ENCODE measurements at regions not wholly inside any gene's neighbourhood (a gene's known extent, or its start where the extent isn't known, plus 50 kb on each side); places are given as distances from the start of the nearest gene placed in this dataset.

DNA sequence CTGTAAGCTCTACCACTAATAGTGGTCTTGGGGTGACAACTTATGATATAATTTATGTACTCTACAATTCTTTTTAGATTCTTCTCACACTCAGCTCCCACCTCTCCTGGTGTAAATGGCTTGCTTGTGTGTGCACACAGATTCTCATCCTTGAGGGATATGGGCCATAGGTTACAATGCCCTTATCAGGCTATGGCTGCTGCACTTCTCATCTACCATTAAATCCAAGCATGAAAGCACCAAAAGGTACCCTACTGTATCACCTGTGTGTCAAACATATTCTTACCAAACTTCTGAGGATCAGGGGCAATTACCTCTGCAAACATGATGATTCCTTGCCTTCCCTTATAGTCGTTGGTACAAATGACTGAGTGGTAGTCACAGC lies 891.9 kb downstream of the SQOR start:
- DNase-seq (ENCODE audit: low spot score): no peak
- Histone ChIP-seq H3K36me3 (replicated peaks in 1 of 2; ENCODE audit: control insufficient read depth in 1 of 2, insufficient read depth in 2 of 2, low read length in 2 of 2) (no peaks in the 10 kb centered on the region), H3K27ac (ENCODE audit: extremely low read length, insufficient read depth, low read length) (no peak overlapping the region), H3K27me3 (ENCODE audit: control insufficient read depth in 1 of 2, insufficient read depth in 2 of 2, low read length in 2 of 2) (no peaks in the 10 kb centered on the region), H4K20me1 (ENCODE audit: insufficient read depth, low read length) (no peaks in the 10 kb centered on the region), H3K79me2 (ENCODE audit: insufficient read depth, low read length) (no peaks in the 10 kb centered on the region), H3K9me3 (ENCODE audit: low read length) (peaks cover 94% of the 10 kb centered on the region), H2AFZ (ENCODE audit: low read length) (no peak overlapping the region), H3K4me3 (replicated peaks in 1 of 3; ENCODE audit: insufficient read depth in 1 of 3, low read depth in 2 of 3, low read length in 3 of 3) (no peak overlapping the region), H3K4me2 (ENCODE audit: low read depth, low read length) (no peak overlapping the region), H3K4me1 (ENCODE audit: insufficient read depth, low read length) (no peaks in the 10 kb centered on the region), H3K9ac (ENCODE audit: insufficient read depth, low read depth, low read length) (no peak overlapping the region)
- 0% methylated on average over 1 of the region's 1 CpG for WGBS (ENCODE audit: low lambda C conversion rate)
- TF ChIP-seq ZNF816 (CRISPR knock-in tag; IDR thresholded peaks at IDR 0.05; ENCODE audit: borderline replicate concordance) (no peak), NCOA5 (CRISPR knock-in tag; IDR thresholded peaks at IDR 0.05) (no peak), ZFP36L2 (CRISPR knock-in tag; IDR thresholded peaks at IDR 0.05) (no peak), HCFC1 (IDR thresholded peaks at IDR 0.05; ENCODE audit: low read depth, low read length) (no peak), SALL2 (CRISPR knock-in tag; IDR thresholded peaks at IDR 0.05) (no peak), ZFY (CRISPR knock-in tag; IDR thresholded peaks at IDR 0.05) (no peak), ZNF138 (CRISPR knock-in tag; IDR thresholded peaks at IDR 0.05; ENCODE audit: low read depth) (no peak), SRSF1 (optimal IDR thresholded peaks at IDR 0.05; ENCODE audit: low read depth, low read length) (no peak), ZBTB20 (CRISPR knock-in tag; IDR thresholded peaks at IDR 0.05; ENCODE audit: borderline replicate concordance, low read depth) (no peak), PITX1 (CRISPR knock-in tag; IDR thresholded peaks at IDR 0.05) (no peak), ZNF253 (CRISPR knock-in tag; IDR thresholded peaks at IDR 0.05; ENCODE audit: borderline replicate concordance) (no peak)
- TF ChIP-seq, protein P1, sequence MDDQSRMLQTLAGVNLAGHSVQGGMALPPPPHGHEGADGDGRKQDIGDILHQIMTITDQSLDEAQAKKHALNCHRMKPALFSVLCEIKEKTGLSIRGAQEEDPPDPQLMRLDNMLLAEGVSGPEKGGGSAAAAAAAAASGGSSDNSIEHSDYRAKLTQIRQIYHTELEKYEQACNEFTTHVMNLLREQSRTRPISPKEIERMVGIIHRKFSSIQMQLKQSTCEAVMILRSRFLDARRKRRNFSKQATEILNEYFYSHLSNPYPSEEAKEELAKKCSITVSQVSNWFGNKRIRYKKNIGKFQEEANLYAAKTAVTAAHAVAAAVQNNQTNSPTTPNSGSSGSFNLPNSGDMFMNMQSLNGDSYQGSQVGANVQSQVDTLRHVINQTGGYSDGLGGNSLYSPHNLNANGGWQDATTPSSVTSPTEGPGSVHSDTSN (CRISPR knock-in tag; IDR thresholded peaks at IDR 0.05; ENCODE audit: borderline replicate concordance): no peak
- TF ChIP-seq, protein P2, sequence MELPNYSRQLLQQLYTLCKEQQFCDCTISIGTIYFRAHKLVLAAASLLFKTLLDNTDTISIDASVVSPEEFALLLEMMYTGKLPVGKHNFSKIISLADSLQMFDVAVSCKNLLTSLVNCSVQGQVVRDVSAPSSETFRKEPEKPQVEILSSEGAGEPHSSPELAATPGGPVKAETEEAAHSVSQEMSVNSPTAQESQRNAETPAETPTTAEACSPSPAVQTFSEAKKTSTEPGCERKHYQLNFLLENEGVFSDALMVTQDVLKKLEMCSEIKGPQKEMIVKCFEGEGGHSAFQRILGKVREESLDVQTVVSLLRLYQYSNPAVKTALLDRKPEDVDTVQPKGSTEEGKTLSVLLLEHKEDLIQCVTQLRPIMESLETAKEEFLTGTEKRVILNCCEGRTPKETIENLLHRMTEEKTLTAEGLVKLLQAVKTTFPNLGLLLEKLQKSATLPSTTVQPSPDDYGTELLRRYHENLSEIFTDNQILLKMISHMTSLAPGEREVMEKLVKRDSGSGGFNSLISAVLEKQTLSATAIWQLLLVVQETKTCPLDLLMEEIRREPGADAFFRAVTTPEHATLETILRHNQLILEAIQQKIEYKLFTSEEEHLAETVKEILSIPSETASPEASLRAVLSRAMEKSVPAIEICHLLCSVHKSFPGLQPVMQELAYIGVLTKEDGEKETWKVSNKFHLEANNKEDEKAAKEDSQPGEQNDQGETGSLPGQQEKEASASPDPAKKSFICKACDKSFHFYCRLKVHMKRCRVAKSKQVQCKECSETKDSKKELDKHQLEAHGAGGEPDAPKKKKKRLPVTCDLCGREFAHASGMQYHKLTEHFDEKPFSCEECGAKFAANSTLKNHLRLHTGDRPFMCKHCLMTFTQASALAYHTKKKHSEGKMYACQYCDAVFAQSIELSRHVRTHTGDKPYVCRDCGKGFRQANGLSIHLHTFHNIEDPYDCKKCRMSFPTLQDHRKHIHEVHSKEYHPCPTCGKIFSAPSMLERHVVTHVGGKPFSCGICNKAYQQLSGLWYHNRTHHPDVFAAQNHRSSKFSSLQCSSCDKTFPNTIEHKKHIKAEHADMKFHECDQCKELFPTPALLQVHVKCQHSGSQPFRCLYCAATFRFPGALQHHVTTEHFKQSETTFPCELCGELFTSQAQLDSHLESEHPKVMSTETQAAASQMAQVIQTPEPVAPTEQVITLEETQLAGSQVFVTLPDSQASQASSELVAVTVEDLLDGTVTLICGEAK (IDR thresholded peaks at IDR 0.05): no peak
- TF ChIP-seq, protein P2 (CRISPR knock-in tag; IDR thresholded peaks at IDR 0.05): no peak
- TF ChIP-seq, protein P3, sequence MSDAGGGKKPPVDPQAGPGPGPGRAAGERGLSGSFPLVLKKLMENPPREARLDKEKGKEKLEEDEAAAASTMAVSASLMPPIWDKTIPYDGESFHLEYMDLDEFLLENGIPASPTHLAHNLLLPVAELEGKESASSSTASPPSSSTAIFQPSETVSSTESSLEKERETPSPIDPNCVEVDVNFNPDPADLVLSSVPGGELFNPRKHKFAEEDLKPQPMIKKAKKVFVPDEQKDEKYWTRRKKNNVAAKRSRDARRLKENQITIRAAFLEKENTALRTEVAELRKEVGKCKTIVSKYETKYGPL (CRISPR knock-in tag; IDR thresholded peaks at IDR 0.05): no peak
- in situ Hi-C loops (cut with HindIII; ENCODE audit: extremely low pct_ligation_motif_present, low pct_unique_long_range_greater_than_20kb) (no loop called here), intact Hi-C loops (cut with micrococcal nuclease; ENCODE audit: unreplicated experiment) (no loop called here)
- ChIA-PET CTCF (ENCODE audit: low intra/inter-chr PET ratio, low total read pairs) (no interaction called here), POLR2A (no interaction called here)
- BruUV-seq (replicated peaks): no TSS peak
- ATAC-seq: no peak
- no peak for FAIRE-seq
